ENCODE measurements at regions not wholly inside any gene's neighbourhood (a gene's known extent, or its start where the extent isn't known, plus 50 kb on each side); places are given as distances from the start of the nearest gene placed in this dataset.
"Not testable (repeated sequence)": the region's sequence is repeated elsewhere in the genome, so short reads cannot be mapped to it uniquely, and the experiment has no call there.

DNA sequence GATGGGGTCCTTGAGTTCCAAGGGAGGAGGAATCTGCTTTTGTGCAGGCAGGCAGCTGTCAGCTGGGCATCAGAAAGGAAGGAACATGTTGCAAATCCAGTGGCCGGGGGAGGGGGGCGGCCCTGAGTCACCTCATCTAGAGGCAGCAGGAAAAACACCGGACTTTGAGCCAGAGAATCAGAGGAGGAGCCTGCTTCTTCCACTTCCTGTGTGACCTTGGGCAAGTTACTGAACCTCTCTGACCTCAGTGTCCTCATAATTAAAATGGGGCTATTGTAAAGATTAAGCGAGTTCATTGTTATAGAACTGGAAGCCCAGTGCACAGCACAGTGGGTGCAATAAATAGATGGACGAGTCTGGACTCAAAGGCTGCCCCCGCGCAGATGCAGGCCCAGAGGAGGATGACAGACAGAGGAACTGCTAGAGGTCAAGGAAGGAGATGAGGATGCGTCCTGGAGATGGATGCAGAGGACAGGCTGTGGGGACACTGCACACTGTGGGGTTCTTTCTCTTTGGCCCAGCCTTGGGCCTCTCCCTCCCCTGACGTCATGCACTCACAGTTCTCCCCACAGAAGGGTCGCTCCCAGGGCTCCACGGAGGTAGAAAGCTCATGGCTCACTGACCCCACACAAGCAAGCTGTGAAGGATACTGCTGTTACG is 714.3 kb downstream of the MATN1 start:
- DNase-seq = no peak

DNA sequence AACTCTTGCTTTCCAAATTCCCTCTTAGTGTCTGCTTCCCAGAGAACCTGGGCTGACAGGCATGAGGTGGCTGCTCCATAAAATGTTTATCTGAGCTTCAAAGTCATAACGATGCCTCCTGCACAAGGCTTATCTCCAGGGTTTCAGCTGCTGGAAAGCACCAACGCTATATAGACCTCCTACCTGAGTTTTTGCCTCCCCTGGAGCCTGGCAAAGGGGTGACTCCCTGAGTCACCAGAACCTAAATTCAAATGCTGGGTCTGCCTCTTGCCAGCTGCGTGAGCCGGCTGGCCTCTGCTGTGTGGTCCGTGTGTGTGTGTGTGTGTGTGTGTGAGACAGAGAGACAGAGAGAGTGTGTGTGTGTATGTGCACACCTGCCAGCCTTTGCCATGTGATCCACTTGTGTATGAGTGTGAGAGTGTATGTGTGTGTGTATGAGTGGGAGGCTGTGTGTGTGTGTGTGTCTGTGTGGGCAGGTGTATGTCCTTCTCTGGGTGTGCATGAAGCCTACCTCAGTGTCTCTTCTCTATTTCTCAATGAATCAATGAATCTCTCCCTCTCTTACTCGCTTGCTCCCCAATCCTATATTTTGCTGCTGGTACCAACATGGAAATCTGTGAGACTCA is 714.9 kb downstream of the MATN1 start:
- no peak for DNase-seq

DNA sequence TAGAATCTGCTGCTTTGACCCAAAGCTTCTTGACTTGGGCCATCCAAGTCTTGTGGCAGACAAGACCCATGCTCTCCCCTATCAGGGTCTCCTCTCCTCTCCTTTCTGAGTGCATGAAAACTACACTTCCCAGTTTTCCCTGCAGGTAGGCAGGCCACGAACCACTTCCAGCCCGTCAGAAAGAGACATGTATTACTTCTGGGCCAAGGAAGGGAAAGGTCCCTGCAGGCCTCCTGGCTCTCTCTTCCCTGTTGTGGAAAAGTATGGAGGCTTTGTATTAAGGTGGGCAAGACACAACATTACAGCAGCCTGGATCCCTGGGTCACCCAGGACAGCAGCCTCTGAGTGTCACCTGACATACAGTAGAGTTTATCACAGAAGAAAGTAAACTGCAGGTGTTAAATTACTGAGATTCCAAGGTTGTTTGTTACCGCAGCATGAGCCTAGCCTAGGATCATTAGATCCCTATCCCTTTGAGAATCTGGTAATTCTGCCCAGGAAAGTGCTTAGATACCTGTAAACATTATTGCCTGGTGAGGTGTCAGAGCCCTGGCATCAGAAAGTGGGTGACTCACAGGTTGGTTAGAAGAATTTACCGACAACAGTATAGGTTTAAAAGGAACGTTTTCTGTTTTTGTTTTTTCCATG is 717.3 kb downstream of the MATN1 start:
- DNase-seq = no peak

DNA sequence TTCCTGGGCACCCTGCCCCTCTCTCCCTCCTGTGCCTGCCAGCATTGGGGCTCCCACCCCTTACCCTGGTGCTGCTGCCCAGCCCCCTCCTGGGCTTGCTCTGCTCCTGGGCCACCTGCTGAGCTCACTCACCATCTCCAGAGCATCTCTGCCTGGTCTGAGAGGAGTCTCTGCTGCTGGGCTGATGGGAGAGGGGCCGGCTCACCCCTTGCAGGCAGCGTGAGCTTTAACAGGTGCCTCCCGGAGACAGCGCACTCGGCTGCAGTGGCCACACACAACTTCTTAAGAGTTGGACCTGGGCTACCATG is 721.7 kb downstream of the MATN1 start:
- no peak for DNase-seq

DNA sequence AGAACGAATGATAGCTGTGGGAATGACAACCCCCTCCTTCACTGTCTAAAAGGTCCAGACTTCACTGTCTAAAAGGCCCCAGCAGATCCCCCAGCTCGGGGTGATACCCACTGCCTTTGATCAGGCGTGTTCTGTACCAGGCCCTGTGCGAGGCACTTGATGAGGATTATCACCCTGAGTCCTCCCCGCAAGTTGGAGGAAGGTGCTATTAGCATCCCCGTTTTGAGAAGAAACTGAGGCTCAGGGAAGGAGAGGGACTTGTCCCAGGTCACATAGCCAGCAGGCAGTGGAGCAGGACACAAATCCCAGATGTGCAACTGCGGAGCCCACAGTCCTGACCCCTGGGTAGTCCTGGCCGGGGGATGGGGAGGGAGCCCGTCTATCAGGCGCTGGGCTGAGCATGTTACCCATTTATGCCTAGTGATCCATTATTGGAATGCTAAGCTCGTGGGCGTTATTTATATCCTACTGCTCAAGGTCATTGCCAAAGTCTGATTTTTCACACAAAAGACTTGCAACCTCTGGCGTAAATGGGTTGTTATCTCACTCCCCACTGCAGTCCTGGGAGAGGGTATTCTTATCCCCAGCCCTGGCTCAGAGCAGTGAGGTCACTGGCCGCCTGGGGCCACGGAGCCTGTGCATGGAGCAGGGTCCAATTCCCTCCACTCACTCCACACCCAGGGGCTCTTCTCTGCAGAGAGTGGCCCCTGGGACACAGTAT is 722.2 kb downstream of the MATN1 start:
- no peak for DNase-seq

DNA sequence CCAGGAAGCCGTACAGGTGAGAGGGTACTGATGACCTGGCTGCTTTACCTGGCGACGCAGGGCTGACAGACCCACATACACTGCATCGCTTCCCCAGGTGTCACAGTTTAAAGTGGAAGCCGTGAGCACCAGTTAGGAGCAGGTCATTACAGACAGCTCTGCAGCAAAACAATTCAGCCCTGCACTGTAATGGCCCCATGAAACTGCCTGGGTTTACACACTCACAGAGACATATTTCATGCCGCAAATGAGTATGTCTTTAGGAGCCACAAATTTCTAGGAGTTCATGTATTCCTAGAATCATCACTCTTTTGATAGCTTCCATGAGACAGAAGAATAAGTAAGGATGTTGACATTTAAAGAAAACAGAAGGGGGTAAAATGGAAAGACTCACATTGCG is 723.1 kb downstream of the MATN1 start:
- no peak for DNase-seq

DNA sequence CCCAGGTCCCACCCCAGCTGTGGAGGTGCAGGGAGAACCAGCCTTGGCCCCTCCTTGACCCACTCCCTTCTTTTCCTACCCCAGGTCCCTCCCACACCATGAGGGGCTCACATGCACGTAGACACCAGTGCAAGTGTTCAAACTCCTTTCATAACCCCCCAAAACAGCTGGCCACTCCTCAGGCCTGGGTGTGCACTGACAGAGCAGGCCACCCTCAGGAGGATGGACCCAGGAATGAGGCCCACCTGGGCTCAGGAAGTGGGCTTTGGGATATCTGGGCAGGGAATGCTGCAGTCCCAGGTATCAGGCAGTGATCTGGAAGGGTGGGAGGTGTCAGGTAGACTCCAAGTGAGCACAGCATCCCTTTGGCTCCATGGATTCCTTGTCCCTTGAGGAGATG is 723.8 kb downstream of the MATN1 start:
- no peak for DNase-seq

DNA sequence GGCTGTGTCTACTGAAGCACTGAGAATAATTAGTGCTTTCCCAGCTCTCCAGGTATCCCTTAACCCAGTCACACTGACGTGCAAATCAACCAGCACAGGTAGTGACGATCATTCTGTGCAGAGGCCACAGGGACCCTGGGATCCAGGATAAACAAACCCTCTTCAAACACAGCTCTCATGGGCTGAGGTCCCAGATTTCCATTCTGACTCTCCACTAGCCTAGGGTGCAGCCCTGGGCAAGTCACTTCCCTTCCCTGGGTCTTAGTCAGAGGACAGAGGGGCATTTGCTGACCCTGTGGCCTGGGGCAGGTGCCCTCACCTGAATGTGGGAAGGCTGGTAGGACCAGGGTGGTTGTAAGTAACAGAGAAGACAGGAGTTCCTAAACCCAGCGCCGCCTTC is 724.7 kb downstream of the MATN1 start:
- no peak for DNase-seq

DNA sequence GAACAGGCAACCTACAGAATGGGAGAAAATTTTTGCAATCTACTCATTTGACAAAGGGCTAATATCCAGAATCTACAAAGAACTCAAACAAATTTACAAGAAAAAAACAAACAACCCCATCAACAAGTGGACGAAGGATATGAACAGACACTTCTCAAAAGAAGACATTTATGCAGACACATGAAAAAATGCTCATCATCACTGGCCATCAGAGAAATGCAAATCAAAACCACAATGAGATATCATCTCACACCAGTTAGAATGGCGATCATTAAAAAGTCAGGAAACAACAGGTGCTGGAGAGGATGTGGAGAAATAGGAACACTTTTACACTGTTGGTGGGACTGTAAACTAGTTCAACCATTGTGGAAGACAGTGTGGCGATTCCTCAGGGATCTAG is 725.6 kb downstream of the MATN1 start:
- not testable (repeated sequence) for DNase-seq

DNA sequence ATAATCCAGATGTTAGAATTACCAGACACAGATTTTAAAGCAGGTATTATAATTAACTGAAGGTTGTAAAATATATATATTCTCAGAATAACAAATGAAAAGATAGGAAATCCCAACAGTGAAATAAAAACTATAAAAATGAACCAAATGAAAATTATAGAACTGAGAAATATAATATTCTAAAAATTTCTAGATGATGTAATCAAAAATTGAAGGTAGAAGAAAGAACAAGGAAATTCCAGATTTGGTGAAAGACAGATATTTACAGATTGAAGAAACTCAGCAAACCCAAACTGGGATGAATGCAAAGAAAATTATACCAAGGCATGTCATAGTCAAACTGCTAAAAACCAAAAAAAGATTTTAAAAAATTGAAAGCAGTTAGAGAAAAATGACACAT is 729.4 kb downstream of the MATN1 start:
- DNase-seq = no peak

DNA sequence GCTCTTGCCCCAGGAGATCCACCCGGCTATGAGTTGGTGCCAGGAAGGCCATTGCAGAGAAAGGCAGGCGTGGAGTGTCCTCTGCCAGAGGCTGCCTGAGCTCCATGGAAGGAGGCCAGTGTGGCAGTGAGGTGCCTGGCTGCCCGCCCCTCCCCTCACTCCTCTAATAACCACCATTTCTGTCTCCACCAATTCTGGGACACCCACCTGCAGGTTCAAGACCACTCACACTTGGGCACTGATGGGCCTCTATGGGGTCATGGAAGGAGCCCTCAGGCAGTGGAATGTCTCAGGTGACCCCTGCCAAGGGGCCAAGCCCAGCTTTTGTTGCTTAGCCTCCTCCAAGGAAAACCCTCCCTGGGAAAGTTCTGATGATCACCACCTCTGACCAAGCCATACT is 731.6 kb downstream of the MATN1 start:
- no peak for DNase-seq

DNA sequence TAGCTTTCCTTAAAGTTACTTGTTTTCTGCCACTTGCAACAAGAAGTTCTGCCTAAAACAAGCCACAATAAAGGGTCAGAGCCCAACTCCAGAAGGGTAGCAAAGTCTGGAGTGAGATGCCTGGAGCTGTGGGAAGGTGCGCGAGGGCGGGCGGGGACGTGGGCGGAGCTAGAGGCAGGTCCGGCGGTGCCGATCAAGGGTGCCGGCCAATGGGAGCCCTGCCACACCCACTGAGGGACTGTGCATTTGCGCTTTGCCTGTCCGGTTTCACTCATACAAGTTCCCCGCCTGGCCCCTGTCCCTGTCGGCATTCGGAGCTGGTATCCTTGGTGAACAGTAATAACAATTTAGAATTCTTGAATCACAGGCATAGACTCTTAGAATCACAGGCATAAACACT is 732.4 kb downstream of the MATN1 start:
- DNase-seq = no peak

DNA sequence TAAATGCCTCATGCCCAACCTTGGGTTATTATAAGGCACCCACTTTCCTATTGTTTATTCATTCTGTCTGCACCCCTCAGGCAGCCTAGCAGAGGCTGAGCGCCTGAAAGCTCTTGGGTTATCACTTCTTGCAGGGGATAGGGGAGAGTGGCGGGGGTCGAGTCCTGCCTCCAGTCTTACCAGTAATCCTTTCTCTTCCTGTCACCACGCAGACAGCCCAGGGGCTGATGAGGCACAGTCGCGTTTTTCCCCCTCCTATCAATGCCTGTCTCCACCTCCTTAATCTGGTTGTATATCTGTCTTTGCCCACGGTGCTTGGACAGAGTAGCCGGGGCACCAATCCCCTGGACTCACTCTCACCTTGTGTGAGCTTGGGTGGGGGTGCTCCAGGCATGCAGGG is 733.1 kb downstream of the MATN1 start:
- DNase-seq = no peak

DNA sequence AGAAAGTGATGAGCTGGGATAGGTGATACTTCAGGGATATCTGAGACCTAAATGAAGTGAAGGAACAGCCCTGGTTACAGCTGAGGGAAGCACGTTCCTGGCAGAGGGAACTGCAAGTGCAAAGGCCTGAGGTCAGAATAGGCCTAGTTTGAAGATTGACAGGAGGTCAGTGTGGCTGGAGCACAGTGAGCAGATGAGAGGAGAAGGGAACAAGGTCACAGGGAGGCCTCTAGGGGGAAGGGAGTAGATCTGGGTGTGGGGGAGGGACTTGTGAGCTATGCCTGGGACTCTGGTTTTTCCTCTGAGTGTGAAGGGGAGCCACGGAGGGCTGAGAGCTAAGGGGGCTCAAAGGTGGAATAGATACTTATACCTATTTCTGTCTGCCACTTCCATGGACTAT is 736.4 kb downstream of the MATN1 start:
- DNase-seq = no peak

DNA sequence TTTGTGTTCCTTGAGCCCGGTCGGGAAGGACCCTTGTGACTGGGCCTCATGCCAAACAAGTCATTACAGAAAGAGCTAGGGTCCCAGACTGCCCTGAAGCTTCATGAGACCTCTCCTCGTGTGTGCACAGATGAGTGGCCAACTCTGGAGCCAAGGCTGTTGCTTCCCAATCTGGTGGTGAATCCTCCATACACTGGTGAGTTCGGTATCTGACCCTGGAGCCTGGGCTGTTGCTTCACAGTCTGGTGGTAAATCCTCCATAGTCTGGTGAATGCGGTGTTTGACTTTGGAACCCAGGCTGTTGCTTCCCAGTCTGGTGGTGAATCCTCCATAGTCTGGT is 737.8 kb downstream of the MATN1 start:
- no peak for DNase-seq

DNA sequence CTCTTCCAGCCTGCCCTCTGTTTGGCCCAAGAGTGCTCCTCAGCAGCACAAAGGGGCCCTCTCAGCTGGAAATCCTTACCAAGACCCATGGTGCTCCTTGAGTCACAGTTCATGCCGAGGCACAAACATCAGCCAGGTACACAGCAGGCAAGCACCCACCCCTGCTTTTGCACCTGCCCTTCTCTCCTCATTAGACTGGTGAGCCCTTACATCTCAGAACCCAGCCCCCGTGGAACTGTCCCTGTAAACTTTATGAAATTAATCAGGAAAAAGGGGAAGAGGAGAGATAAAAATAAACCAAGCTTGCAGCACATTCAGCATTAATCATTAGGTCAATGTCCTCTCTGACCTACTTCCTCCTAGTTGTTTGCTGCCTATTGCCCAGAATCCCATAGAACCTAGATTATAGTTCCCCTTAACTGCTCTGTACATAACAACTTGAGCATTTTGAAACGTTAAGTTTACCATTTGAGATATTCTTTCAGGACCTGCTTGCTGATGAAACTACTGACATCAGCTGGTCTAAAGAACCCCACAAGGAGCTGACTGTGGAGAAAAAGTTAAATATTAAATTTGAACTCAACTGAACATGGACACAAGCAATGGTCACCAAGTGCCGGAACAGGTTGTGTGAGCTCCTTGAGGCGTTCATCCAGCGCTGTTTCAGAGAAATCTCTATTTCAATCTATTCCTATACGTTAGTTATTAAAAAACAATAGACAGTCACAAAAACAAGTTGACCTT is 738.4 kb downstream of the MATN1 start:
- no peak for DNase-seq

DNA sequence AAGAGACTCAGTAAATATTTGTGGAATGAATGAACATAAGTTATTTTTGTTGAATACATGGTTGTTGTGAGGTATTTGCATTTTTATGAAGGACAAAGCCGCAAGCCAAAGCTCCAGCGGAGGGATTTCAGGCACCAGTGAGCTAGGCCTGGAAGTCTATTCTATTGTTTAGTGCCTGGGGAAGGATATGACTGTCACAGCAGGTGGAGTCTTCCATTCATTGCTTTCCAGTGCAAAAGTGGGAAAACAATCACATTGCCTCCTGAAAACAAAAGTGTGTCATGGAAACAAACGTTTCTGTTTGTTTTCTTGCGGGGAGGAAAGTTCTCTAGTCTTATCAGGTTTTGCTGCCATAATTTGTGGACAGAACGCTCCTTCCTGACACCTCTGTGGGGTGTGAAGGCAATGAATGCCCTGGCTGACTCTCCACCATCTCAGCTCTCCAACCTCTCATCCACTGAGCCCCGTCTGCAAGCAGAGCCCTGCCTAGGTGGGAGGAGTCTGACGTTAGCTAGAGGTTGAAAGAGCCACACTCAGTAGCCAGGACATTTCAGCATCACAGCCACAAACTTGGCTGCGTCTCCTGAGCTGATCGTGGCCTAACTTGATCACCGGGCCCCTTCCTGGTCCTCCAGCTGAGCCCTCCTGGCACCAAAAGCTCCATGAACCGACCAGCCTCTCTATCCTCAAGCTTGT is 739.1 kb downstream of the MATN1 start:
- DNase-seq = no peak

DNA sequence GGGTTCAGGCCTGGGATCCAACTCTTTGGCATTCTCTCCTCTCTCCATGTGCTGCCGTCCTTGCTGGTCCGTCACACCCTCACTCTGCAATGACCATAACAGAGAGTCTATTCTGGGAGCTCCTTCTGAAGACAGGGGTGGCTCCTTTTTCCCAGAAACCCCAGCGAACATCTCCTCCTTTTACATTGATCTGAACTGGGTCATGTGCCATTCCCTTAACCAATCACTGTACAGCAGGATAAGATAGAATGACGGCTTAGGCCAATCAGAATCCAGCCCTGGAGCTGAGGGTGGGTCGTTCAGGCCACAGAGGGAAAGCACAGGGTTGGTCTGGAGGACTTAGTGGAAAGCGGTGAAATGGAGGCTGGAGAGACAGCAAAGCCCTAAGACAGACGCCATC is 740.1 kb downstream of the MATN1 start:
- no peak for DNase-seq

DNA sequence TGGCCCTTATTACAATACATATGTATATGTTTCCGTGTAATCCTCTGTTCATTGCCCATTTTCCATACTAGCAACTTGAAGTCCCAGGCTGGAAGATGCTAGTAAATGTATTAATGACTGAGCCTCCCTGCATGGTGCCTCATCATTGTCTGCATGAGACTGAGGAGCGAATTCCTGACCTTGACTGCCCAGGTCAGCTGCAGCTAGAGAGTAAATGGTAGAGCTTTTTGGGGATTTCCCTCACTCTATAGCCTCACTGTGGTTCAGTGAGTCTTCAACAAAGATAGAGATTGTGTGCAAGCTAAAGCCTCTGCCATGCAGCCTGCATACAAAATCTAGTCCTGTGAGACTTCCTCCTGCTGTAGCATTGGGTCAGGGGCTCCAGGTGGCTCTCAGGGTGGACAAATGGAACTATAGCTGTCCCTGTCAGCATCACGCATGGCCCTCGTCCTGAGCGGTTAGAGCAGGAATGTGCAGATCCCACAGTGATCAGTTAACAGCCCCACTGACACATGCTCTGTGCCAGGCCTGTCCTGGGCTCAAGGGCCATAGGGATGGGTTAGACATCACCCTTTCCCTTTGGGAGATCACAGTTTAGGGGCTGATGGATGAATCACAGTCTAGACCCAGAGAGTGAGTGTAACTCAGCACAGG is 741.7 kb downstream of the MATN1 start:
- DNase-seq = no peak

DNA sequence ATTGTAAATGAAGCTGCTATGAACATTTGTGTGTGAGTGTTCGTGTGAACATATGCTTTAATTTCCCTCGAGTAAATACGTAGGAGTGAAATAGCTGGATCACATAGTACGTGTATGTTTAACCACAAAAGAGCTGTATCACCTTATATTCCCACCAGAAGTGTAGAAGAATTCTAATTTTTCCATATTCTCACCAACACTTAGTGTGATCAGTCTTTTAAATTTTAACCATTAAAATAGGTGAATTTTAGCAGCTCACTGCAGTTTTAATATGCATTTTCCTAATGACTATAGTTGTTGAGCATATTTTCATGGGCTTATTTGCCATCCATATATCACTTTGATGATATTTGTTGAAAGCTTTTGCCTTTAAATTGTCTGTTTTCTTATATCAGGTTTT is 741.2 kb downstream of the PTPRU start:
- DNase-seq = no peak

DNA sequence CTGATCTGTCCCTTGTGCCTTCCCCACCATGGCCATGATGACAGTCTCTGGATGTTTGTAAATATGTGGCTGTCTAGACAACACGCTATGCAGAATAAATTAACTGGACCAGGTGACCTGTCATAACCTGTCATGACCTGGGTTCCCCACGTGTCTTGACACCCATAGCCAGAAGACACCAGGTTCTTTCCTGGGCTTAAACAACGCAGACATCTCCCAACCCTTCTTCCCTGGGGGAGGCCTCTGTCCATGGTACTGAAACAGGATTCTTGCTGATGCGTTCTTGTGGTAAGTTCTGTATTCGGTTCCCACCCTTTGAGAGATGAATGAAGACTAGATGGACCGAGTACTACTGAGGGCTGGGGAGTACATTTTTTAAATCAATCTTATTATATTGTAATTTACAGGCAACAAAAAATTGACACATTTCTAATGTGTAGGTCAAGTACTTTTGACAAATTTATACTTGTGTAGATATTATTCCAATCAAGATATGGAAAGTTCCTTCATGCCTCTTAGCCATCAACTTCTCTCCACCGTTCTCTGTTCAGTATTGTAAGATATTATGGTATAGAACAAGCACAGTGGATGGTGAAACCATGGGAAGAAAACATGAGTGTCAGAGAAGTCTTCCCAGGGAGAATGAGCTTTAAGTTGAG is 738.8 kb downstream of the PTPRU start:
- DNase-seq = no peak

DNA sequence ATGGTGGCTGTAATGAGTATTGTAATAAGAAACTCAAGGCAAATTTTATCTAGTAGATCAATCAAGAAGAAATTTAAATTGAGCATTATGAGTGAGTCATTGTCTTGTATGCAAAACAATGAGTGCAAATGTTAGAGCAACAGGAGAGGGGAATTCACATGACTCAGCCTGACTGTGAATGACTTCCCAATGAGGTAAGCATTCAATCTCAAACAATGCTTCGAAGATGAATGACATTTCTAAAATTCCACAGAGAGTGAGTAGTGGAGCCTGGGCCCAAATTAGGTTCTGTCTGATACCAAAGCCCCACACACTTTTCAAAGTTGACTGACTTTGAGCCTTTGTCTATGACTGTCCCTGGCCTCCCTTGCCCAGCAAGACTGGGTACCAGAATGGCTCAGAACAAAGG is 738.0 kb downstream of the PTPRU start:
- no peak for DNase-seq

Data from NCI-H1105 treated with DMSO at 0.1 percent for 48 hours (cell line).